HFFc6 (cell line): ENCODE measurements at regions not wholly inside any gene's neighbourhood (a gene's known extent, or its start where the extent isn't known, plus 50 kb on each side); places are given as distances from the start of the nearest gene placed in this dataset.

Experiments
- DNase-seq: peaks from one replicate; pipeline ENCODE4 v3.0.0-alpha.2; 2018
- H3K27ac Mint-ChIP-seq: 2 replicates; pipeline ENCODE4 v1.8.0; 2020; ENCODE audit warnings: mild to moderate bottlenecking, mixed read lengths
- H3K27me3 Mint-ChIP-seq: 2 replicates; pipeline ENCODE4 v1.8.0; 2021; ENCODE audit warnings: mild to moderate bottlenecking, moderate library complexity, mixed read lengths; ENCODE audit not compliant: insufficient read depth
- H3K36me3 Mint-ChIP-seq: 2 replicates; pipeline ENCODE4 v1.8.0; 2021; ENCODE audit warnings: low read depth, mixed read lengths
- H3K4me1 Mint-ChIP-seq: 2 replicates; pipeline ENCODE4 v1.8.0; 2020; ENCODE audit warnings: low read depth, mixed read lengths
- H3K4me3 Mint-ChIP-seq: 2 replicates; pipeline ENCODE4 v1.8.0; 2020; ENCODE audit warnings: mild to moderate bottlenecking, moderate library complexity, mixed read lengths
- H3K9me3 Mint-ChIP-seq: 2 replicates; pipeline ENCODE4 v1.8.0; 2020; ENCODE audit warnings: mild to moderate bottlenecking, mixed read lengths
- TF ChIP-seq, protein P1 (sequence below): fragments of 200-600 bp; sonication (generic); IDR thresholded peaks from 2 replicates; pipeline ENCODE4 v1.5.0; 2021; ENCODE audit warnings: antibody characterized with exemption, mild to moderate bottlenecking

DNA sequence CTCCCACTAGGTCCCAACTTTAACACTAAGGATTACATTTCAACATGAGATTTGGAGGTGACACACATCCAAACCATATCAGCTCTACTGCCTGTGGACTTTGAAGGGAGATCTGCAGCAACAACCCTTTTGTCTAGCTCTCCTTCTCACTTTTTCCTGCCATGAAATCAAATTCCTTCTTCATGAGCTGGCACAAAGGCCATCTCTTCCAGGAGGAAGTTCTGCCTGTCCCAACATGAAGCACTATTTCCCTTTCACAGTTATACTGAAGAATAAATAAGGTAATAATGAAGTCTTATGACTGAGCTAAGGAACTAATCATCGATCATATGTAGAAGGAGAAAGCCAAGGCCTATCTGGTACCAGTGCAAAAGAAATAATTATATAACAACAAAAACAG is 253.5 kb upstream of the TENM4 start:
- H3K4me3 Mint-ChIP-seq = no peak overlapping the region
- no peaks in the 10 kb centered on the region for H3K4me1 Mint-ChIP-seq
- H3K36me3 Mint-ChIP-seq = no peaks in the 10 kb centered on the region
- no peak for DNase-seq
- H3K27me3 Mint-ChIP-seq = peaks cover 7% of the 10 kb centered on the region
- H3K27ac Mint-ChIP-seq = no peak overlapping the region
- no peaks in the 10 kb centered on the region for H3K9me3 Mint-ChIP-seq
- TF ChIP-seq, protein P1, sequence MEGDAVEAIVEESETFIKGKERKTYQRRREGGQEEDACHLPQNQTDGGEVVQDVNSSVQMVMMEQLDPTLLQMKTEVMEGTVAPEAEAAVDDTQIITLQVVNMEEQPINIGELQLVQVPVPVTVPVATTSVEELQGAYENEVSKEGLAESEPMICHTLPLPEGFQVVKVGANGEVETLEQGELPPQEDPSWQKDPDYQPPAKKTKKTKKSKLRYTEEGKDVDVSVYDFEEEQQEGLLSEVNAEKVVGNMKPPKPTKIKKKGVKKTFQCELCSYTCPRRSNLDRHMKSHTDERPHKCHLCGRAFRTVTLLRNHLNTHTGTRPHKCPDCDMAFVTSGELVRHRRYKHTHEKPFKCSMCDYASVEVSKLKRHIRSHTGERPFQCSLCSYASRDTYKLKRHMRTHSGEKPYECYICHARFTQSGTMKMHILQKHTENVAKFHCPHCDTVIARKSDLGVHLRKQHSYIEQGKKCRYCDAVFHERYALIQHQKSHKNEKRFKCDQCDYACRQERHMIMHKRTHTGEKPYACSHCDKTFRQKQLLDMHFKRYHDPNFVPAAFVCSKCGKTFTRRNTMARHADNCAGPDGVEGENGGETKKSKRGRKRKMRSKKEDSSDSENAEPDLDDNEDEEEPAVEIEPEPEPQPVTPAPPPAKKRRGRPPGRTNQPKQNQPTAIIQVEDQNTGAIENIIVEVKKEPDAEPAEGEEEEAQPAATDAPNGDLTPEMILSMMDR = no peak

DNA sequence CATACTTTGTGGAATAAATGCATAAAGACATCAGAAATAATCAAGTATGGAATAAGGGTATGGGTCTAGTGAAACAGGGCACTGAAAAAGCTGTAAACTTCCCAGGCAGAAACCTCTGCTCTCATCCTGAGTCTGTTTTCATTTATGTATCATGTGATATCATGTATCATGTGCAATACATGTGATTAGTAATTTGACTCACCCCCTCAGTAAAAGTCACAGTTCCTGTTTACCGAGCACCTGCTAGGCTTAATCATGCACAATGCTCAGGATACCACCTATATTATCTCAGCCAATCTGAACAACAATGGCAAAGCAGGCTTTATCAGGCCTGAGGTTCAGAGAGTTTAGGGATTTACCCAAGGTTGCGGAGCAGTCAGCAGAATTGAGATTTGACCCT is 250.6 kb upstream of the TENM4 start:
- DNase-seq = no peak
- Mint-ChIP-seq H3K27ac (no peak overlapping the region), H3K27me3 (peaks cover 6% of the 10 kb centered on the region), H3K4me1 (no peaks in the 10 kb centered on the region), H3K4me3 (no peak overlapping the region), H3K9me3 (no peaks in the 10 kb centered on the region), H3K36me3 (no peaks in the 10 kb centered on the region)
- TF ChIP-seq, protein P1 = no peak

DNA sequence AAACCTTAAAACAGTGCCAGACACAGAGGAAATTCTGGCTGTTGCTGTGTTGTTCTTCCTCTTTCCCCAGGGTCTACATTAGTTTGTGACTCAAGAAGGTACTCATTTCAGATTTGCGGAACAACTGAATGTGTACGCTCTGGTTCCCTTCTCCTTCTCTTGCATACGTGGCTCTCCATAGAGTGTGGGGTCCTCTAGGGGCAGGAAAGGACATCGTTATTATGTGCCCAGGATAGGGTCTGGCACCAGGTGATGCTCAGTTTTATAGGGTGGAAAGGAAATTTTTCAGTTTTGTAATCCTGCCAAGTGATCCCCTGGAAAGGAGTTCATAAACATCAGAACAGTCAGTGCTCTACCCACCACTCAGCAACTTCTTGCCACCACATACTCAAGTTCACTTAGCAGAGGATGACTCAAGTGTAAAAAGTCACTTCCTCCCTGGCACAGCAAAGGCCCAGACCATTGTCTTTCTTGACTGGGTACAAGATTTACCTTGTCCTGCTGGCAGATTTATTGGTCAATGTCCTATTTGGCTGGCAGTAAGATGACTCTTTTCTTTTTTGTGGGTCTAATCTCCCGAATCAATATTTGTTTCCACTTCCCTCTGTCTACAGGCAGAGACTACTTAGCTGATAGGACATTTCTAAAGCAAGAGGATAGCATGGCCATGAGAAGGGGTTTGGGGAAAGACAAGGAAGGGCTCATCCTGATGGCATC is 246.0 kb upstream of the TENM4 start:
- Mint-ChIP-seq H3K9me3 (no peaks in the 10 kb centered on the region), H3K36me3 (no peaks in the 10 kb centered on the region), H3K4me3 (no peak overlapping the region), H3K27ac (no peak overlapping the region), H3K27me3 (peaks cover 11% of the 10 kb centered on the region), H3K4me1 (no peaks in the 10 kb centered on the region)
- DNase-seq = no peak
- TF ChIP-seq, protein P1 = no peak

DNA sequence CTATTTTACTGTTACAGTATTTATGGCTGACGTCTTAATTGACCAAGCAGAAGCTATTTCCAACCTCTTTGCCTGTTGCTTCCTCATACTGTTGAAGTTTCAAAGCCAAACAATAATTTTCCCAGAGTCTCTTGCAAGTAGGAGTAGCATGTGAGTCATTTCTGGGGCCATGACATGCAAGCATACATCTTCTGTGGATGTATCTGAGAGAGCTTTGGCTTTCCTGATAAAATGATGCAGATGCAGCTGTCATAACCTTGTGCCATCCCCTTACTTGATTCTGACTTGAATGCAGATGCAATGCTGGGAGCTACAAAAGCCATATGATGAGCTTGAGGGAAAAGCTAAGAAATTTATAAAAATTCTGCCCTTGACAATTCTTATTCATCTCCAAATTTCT is 243.1 kb upstream of the TENM4 start:
- Mint-ChIP-seq H3K4me3 (no peak overlapping the region), H3K4me1 (no peaks in the 10 kb centered on the region), H3K9me3 (no peaks in the 10 kb centered on the region), H3K36me3 (no peaks in the 10 kb centered on the region), H3K27ac (no peak overlapping the region), H3K27me3 (peaks cover 5% of the 10 kb centered on the region)
- DNase-seq = no peak
- TF ChIP-seq, protein P1 = no peak

DNA sequence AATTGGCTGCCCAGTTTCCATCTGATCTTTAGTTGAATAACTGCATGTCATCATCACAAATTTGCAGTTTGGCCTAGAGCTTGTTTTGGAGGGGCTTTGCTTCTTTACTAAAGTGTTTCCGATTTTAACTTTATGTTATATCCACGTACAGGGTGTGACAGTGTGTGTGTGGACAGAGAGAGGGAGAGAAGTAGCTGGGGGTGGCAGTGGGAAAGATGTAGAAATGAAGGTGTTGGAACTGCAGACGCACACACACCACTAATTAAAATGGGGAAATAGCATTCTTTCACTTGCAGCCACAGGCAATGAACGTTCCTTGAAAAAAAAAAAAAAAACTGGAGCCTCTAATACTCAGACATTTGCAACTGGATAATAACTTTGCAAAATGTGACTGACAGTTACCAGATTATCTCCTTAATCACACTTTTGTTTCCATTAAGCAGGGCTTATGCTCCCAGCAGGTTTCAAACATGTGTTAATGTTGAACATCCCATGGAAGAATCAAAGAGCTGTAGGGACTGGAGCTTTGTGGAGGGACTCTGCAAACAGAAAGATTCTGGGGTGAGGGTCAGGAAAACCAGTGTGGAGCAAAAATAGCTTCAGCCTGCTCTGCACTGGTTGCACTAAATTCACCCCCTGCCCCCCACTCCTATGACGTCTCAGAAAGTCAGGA is 238.1 kb upstream of the TENM4 start:
- peaks cover 4% of the 10 kb centered on the region; the same call in 1 of the 2 replicates for H3K27me3 Mint-ChIP-seq
- H3K4me3 Mint-ChIP-seq = no peak overlapping the region
- H3K9me3 Mint-ChIP-seq = no peaks in the 10 kb centered on the region
- no peaks in the 10 kb centered on the region for H3K36me3 Mint-ChIP-seq
- H3K4me1 Mint-ChIP-seq = no peaks in the 10 kb centered on the region
- H3K27ac Mint-ChIP-seq = no peak overlapping the region
- TF ChIP-seq, protein P1 = no peak
- no peak for DNase-seq
